Activated naive CD8-positive, alpha-beta T cell treated with anti-CD3 and anti-CD28 coated beads, Interleukin-2, amount 10 ng/mL, durations not matched to agents 7 days and 5 days (primary cell): ENCODE measurements at regions not wholly inside any gene's neighbourhood (a gene's known extent, or its start where the extent isn't known, plus 50 kb on each side); places are given as distances from the start of the nearest gene placed in this dataset.

Experiments
- ATAC-seq: fragments of 150-1000 bp; cut with Tn5 transposase; one replicate; pipeline ENCODE4 v1.10.0; 2021; ENCODE audit warnings: low read depth, moderate library complexity
- POLR2A ChIA-PET: fragments of 350-600 bp; sonication (Branson Sonifier 250); formaldehyde crosslinking; loops from one replicate; lab custom pipeline; 2021; ENCODE audit warnings: antibody characterized with exemption; lab: Charles Lee
- DNase-seq: peaks from one replicate; pipeline ENCODE4 v3.0.0; 2021
- H3K27ac Mint-ChIP-seq: one replicate; pipeline ENCODE4 v1.8.0; 2022; ENCODE audit warnings: mild to moderate bottlenecking, mixed read lengths
- H3K27me3 Mint-ChIP-seq: one replicate; pipeline ENCODE4 v1.8.0; 2022; ENCODE audit warnings: mild to moderate bottlenecking, moderate library complexity, mixed read lengths
- H3K36me3 Mint-ChIP-seq: one replicate; pipeline ENCODE4 v1.8.0; 2021; ENCODE audit warnings: mild to moderate bottlenecking, mixed read lengths
- H3K4me1 Mint-ChIP-seq: one replicate; pipeline ENCODE4 v1.8.0; 2021; ENCODE audit warnings: mixed read lengths
- H3K4me3 Mint-ChIP-seq: one replicate; pipeline ENCODE4 v1.8.0; 2022; ENCODE audit warnings: mild to moderate bottlenecking, moderate library complexity, mixed read lengths
- H3K9me3 Mint-ChIP-seq: one replicate; pipeline ENCODE4 v1.8.0; 2021; ENCODE audit warnings: mixed read lengths

- H3K27me3 Mint-ChIP-seq, result peaks cover 9% of the 10 kb centered on the region
- H3K9me3 Mint-ChIP-seq, result no peaks in the 10 kb centered on the region
- peaks cover 6% of the 10 kb centered on the region for H3K4me1 Mint-ChIP-seq
- H3K36me3 Mint-ChIP-seq, result no peaks in the 10 kb centered on the region
- H3K4me3 Mint-ChIP-seq, result no peak overlapping the region
- no peak overlapping the region for H3K27ac Mint-ChIP-seq
- POLR2A ChIA-PET, result no interaction called here
- ATAC-seq (no peak), DNase-seq (no peak)
Observed at GRCh38 chr13:77480066-77480465, 55.4 kb upstream of the SCEL start.

GRCh38 chr13:77479326-77479725 is 56.2 kb upstream of the SCEL start:
- no peak overlapping the region for H3K27ac Mint-ChIP-seq
- H3K36me3 Mint-ChIP-seq, result peaks cover 3% of the 10 kb centered on the region
- ATAC-seq, result no peak
- DNase-seq, result no peak
- peaks cover 9% of the 10 kb centered on the region for H3K27me3 Mint-ChIP-seq
- POLR2A ChIA-PET, result interaction anchor here (1.5 to 2.1 kb wide), 2 partner anchors 150 to 152 kb away, joined by 4 to 16 read pairs; partner anchors contain the start of gene MYCBP2
- H3K9me3 Mint-ChIP-seq, result peaks cover 2% of the 10 kb centered on the region
- peaks cover 6% of the 10 kb centered on the region for H3K4me1 Mint-ChIP-seq
- H3K4me3 Mint-ChIP-seq, result no peak overlapping the region

- POLR2A ChIA-PET, result interaction anchor here (0.7 to 2.1 kb wide), 3 partner anchors 136 to 486 kb away, joined by 3 to 16 read pairs (median 5); partner anchors contain the start of gene CLN5
- no peak overlapping the region for H3K4me3 Mint-ChIP-seq
Observed at GRCh38 chr13:77477299-77477848, 58.1 kb upstream of the SCEL start.

GRCh38 chr13:77476456-77476855 is 59.0 kb upstream of the SCEL start:
- DNase-seq (no peak), ATAC-seq (no peak)
- H3K4me1 Mint-ChIP-seq, result peaks cover 6% of the 10 kb centered on the region
- peaks cover 4% of the 10 kb centered on the region for H3K9me3 Mint-ChIP-seq
- H3K4me3 Mint-ChIP-seq, result no peak overlapping the region
- H3K27ac Mint-ChIP-seq, result no peak overlapping the region
- POLR2A ChIA-PET, result no interaction called here
- peaks cover 3% of the 10 kb centered on the region for H3K36me3 Mint-ChIP-seq
- H3K27me3 Mint-ChIP-seq, result peaks cover 9% of the 10 kb centered on the region

More at GRCh38 chr13:77477299-77477848, 58.1 kb upstream of the SCEL start:
- Mint-ChIP-seq H3K9me3 (peaks cover 4% of the 10 kb centered on the region), H3K4me1 (peaks cover 6% of the 10 kb centered on the region), H3K36me3 (peaks cover 3% of the 10 kb centered on the region), H3K27me3 (peaks cover 9% of the 10 kb centered on the region), H3K27ac (no peak overlapping the region)
- no peak for DNase-seq
- ATAC-seq, result no peak

- Mint-ChIP-seq H3K36me3 (peaks cover 3% of the 10 kb centered on the region), H3K4me1 (peaks cover 6% of the 10 kb centered on the region), H3K9me3 (peaks cover 4% of the 10 kb centered on the region), H3K4me3 (no peak overlapping the region), H3K27me3 (peaks cover 7% of the 10 kb centered on the region), H3K27ac (no peak overlapping the region)
- DNase-seq (no peak), ATAC-seq (no peak)
- POLR2A ChIA-PET, result no interaction called here
Observed at GRCh38 chr13:77475345-77476084, 60.0 kb upstream of the SCEL start.

GRCh38 chr13:77470986-77471385 is 64.5 kb upstream of the SCEL start:
- H3K4me1 Mint-ChIP-seq, result no peaks in the 10 kb centered on the region
- H3K27ac Mint-ChIP-seq, result no peak overlapping the region
- H3K4me3 Mint-ChIP-seq, result no peak overlapping the region
- ATAC-seq, result no peak
- H3K9me3 Mint-ChIP-seq, result peaks cover 4% of the 10 kb centered on the region
- H3K36me3 Mint-ChIP-seq, result peaks cover 3% of the 10 kb centered on the region
- H3K27me3 Mint-ChIP-seq, result peaks cover 3% of the 10 kb centered on the region
- POLR2A ChIA-PET, result no interaction called here
- no peak for DNase-seq

GRCh38 chr13:77466753-77467422 is 68.6 kb upstream of the SCEL start:
- Mint-ChIP-seq H3K27ac (no peak overlapping the region), H3K4me1 (no peaks in the 10 kb centered on the region), H3K27me3 (peaks cover 5% of the 10 kb centered on the region), H3K9me3 (no peaks in the 10 kb centered on the region), H3K4me3 (no peak overlapping the region), H3K36me3 (no peaks in the 10 kb centered on the region)
- DNase-seq (no peak), ATAC-seq (no peak)
- POLR2A ChIA-PET, result no interaction called here

- peaks cover 7% of the 10 kb centered on the region for H3K27me3 Mint-ChIP-seq
- ATAC-seq (no peak), DNase-seq (no peak)
- POLR2A ChIA-PET, result no interaction called here
- H3K27ac Mint-ChIP-seq, result no peak overlapping the region
- H3K4me1 Mint-ChIP-seq, result no peaks in the 10 kb centered on the region
- no peak overlapping the region for H3K4me3 Mint-ChIP-seq
- H3K36me3 Mint-ChIP-seq, result no peaks in the 10 kb centered on the region
- no peaks in the 10 kb centered on the region for H3K9me3 Mint-ChIP-seq
Observed at GRCh38 chr13:77465603-77466195, 69.8 kb upstream of the SCEL start.

- DNase-seq, result no peak
- POLR2A ChIA-PET, result no interaction called here
- H3K4me1 Mint-ChIP-seq, result no peaks in the 10 kb centered on the region
- H3K4me3 Mint-ChIP-seq, result no peak overlapping the region
- peaks cover 7% of the 10 kb centered on the region for H3K27me3 Mint-ChIP-seq
- H3K27ac Mint-ChIP-seq, result no peak overlapping the region
- ATAC-seq, result no peak
- H3K9me3 Mint-ChIP-seq, result no peaks in the 10 kb centered on the region
- H3K36me3 Mint-ChIP-seq, result no peaks in the 10 kb centered on the region
Observed at GRCh38 chr13:77460195-77460594, 75.3 kb upstream of the SCEL start.

GRCh38 chr13:77459592-77459991 is 75.9 kb upstream of the SCEL start:
- no peak for ATAC-seq
- no peak overlapping the region for H3K4me3 Mint-ChIP-seq
- no peaks in the 10 kb centered on the region for H3K36me3 Mint-ChIP-seq
- POLR2A ChIA-PET, result no interaction called here
- DNase-seq, result no peak
- no peak overlapping the region for H3K27ac Mint-ChIP-seq
- H3K9me3 Mint-ChIP-seq, result no peaks in the 10 kb centered on the region
- H3K27me3 Mint-ChIP-seq, result peaks cover 7% of the 10 kb centered on the region
- H3K4me1 Mint-ChIP-seq, result no peaks in the 10 kb centered on the region

GRCh38 chr13:77458736-77459135 is 76.8 kb upstream of the SCEL start:
- peaks cover 7% of the 10 kb centered on the region for H3K27me3 Mint-ChIP-seq
- no peak overlapping the region for H3K27ac Mint-ChIP-seq
- H3K4me3 Mint-ChIP-seq, result no peak overlapping the region
- no peaks in the 10 kb centered on the region for H3K36me3 Mint-ChIP-seq
- no peaks in the 10 kb centered on the region for H3K4me1 Mint-ChIP-seq
- H3K9me3 Mint-ChIP-seq, result no peaks in the 10 kb centered on the region
- ATAC-seq (no peak), DNase-seq (no peak)
- POLR2A ChIA-PET, result no interaction called here

GRCh38 chr13:77457966-77458365 is 77.5 kb upstream of the SCEL start:
- Mint-ChIP-seq H3K27ac (no peak overlapping the region), H3K36me3 (no peaks in the 10 kb centered on the region), H3K9me3 (no peaks in the 10 kb centered on the region), H3K4me1 (no peaks in the 10 kb centered on the region), H3K27me3 (peaks cover 7% of the 10 kb centered on the region), H3K4me3 (no peak overlapping the region)
- DNase-seq (no peak), ATAC-seq (no peak)
- POLR2A ChIA-PET, result no interaction called here

- no peak overlapping the region for H3K4me3 Mint-ChIP-seq
- H3K9me3 Mint-ChIP-seq, result no peaks in the 10 kb centered on the region
- POLR2A ChIA-PET, result no interaction called here
- no peak overlapping the region for H3K27ac Mint-ChIP-seq
- no peaks in the 10 kb centered on the region for H3K4me1 Mint-ChIP-seq
- H3K27me3 Mint-ChIP-seq, result peaks cover 3% of the 10 kb centered on the region
- H3K36me3 Mint-ChIP-seq, result no peaks in the 10 kb centered on the region
- DNase-seq, result no peak
- no peak for ATAC-seq
Observed at GRCh38 chr13:77456271-77456670, 79.2 kb upstream of the SCEL start.
